KMS-11 (cell line): ENCODE measurements at regions not wholly inside any gene's neighbourhood (a gene's known extent, or its start where the extent isn't known, plus 50 kb on each side); places are given as distances from the start of the nearest gene placed in this dataset.

ENCODE experiments used
- H2AFZ ChIP-seq: fragments of 200-600 bp; sonication (generic); 2 replicates; pipeline ENCODE4 v1.6.1; 2016; ENCODE audit warnings: antibody characterized with exemption, mixed run types, low read depth
- H3K27ac ChIP-seq: fragments of 200-600 bp; sonication (generic); 2 replicates; pipeline ENCODE4 v1.6.1; 2016; ENCODE audit warnings: mild to moderate bottlenecking, mixed run types
- H3K27me3 ChIP-seq: fragments of 200-600 bp; sonication (generic); 2 replicates; pipeline ENCODE4 v1.6.1; 2017; ENCODE audit warnings: mild to moderate bottlenecking, low read depth, mixed run types, moderate library complexity; ENCODE audit not compliant: insufficient read depth
- H3K36me3 ChIP-seq: fragments of 200-600 bp; sonication (generic); 2 replicates; pipeline ENCODE4 v1.6.1; 2017; ENCODE audit warnings: mild to moderate bottlenecking, mixed run types; ENCODE audit not compliant: insufficient read depth
- H3K4me1 ChIP-seq: fragments of 200-600 bp; sonication (generic); 2 replicates; pipeline ENCODE4 v1.6.1; 2016; ENCODE audit warnings: mild to moderate bottlenecking, low read depth, mixed run types; ENCODE audit not compliant: poor library complexity, severe bottlenecking
- H3K4me2 ChIP-seq: fragments of 200-600 bp; sonication (generic); 2 replicates; pipeline ENCODE4 v1.7.0; 2016; ENCODE audit warnings: mild to moderate bottlenecking, mixed run types
- H3K4me3 ChIP-seq: fragments of 200-600 bp; sonication (generic); IDR thresholded peaks from 2 replicates; pipeline ENCODE4 v1.6.1; 2017; ENCODE audit warnings: low read depth, low read length, mixed read lengths; ENCODE audit not compliant: insufficient read depth
- H3K79me2 ChIP-seq: fragments of 200-600 bp; sonication (generic); 2 replicates; pipeline ENCODE4 v1.6.1; 2016; ENCODE audit warnings: low read depth, mixed run types; ENCODE audit not compliant: insufficient read depth
- H3K9ac ChIP-seq: fragments of 200-600 bp; sonication (generic); 2 replicates; pipeline ENCODE4 v1.6.1; 2016; ENCODE audit warnings: mild to moderate bottlenecking, mixed run types
- H4K20me1 ChIP-seq: fragments of 200-600 bp; sonication (generic); 2 replicates; pipeline ENCODE4 v1.6.1; 2016; ENCODE audit warnings: mild to moderate bottlenecking, mixed run types; ENCODE audit not compliant: insufficient read depth
- TF ChIP-seq, protein P1 (sequence below): fragments of 200-600 bp; sonication (generic); conservative IDR thresholded peaks from 2 replicates; pipeline ENCODE4 v1.6.1; 2017; ENCODE audit warnings: low read depth, mild to moderate bottlenecking, antibody characterized with exemption, low read length, moderate library complexity, mixed read lengths

DNA sequence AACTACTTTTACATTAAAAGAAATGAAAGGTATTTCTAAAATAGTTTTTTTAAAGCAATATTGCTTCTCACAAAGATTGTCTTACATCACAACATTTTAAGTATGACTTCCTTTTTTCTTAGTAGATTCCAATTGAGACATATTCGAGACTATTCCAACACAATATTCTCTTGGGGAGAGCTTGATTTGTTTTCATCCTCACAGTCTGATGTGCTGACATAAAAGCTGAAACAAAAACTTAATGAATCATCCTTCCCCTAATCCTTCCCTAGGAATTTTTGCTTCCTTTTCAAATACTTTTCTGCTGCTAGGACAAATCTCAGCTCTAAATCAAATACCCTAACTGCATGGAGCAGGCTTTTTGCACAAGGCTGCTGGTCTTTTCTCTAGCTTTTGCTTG, 245.8 kb upstream of the MAP3K1 start:
- Histone ChIP-seq H3K27ac (no peak overlapping the region), H2AFZ (no peak overlapping the region), H3K79me2 (no peaks in the 10 kb centered on the region), H3K27me3 (no peaks in the 10 kb centered on the region), H3K36me3 (no peaks in the 10 kb centered on the region), H3K4me1 (peaks cover 8% of the 10 kb centered on the region), H4K20me1 (no peaks in the 10 kb centered on the region), H3K4me2 (no peak overlapping the region), H3K9ac (no peak overlapping the region), H3K4me3 (no peak overlapping the region)
- TF ChIP-seq, protein P1, sequence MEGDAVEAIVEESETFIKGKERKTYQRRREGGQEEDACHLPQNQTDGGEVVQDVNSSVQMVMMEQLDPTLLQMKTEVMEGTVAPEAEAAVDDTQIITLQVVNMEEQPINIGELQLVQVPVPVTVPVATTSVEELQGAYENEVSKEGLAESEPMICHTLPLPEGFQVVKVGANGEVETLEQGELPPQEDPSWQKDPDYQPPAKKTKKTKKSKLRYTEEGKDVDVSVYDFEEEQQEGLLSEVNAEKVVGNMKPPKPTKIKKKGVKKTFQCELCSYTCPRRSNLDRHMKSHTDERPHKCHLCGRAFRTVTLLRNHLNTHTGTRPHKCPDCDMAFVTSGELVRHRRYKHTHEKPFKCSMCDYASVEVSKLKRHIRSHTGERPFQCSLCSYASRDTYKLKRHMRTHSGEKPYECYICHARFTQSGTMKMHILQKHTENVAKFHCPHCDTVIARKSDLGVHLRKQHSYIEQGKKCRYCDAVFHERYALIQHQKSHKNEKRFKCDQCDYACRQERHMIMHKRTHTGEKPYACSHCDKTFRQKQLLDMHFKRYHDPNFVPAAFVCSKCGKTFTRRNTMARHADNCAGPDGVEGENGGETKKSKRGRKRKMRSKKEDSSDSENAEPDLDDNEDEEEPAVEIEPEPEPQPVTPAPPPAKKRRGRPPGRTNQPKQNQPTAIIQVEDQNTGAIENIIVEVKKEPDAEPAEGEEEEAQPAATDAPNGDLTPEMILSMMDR, result no peak

DNA sequence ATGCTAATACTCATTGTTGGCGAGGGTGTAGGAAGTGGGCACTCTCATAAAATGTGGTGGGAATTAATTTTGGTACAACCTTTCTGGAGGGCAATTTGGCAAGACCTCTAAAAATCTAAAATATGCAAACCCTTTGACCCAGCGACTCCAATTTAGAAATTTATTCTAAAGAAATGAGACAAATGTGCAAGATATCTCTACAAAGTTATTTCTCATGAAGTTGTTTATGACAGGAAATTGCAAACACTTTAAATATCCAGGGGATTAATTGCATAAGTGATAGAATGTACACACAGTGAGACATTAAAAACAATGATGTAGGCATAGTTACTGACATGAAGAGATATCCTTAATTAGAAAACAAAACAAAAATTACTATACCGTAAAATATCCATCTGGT, 246.3 kb upstream of the MAP3K1 start:
- no peaks in the 10 kb centered on the region for H3K27me3 ChIP-seq
- H3K36me3 ChIP-seq, result no peaks in the 10 kb centered on the region
- no peak overlapping the region for H3K9ac ChIP-seq
- H2AFZ ChIP-seq, result no peak overlapping the region
- peaks cover 8% of the 10 kb centered on the region for H3K4me1 ChIP-seq
- H4K20me1 ChIP-seq, result no peaks in the 10 kb centered on the region
- H3K4me2 ChIP-seq, result no peak overlapping the region
- H3K4me3 ChIP-seq, result no peak overlapping the region
- H3K27ac ChIP-seq, result no peak overlapping the region
- TF ChIP-seq, protein P1, result no peak
- no peaks in the 10 kb centered on the region for H3K79me2 ChIP-seq

DNA sequence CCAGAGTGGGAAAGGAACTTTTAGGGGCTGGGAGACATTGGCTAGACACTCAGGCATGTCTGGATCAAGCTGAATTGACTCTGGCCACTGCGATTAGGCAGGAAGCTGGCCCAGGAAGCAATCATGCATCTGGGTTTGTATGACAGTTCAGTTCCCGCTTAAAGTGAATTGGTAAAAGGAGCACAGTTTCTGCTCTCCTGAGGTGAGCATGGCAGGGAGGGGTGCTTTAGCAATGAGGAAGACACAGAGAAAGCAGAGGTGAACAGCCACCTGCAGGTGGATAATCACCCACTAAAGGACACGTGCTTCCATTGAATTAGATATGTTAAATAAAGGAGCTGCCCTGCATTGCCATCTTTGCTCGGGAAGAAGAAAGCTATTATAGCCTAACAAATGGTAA, 248.1 kb upstream of the MAP3K1 start:
- no peak overlapping the region for H3K4me2 ChIP-seq
- H4K20me1 ChIP-seq, result no peaks in the 10 kb centered on the region
- no peak overlapping the region for H2AFZ ChIP-seq
- no peak overlapping the region for H3K9ac ChIP-seq
- H3K27me3 ChIP-seq, result no peaks in the 10 kb centered on the region
- no peaks in the 10 kb centered on the region for H3K36me3 ChIP-seq
- H3K79me2 ChIP-seq, result no peaks in the 10 kb centered on the region
- H3K4me3 ChIP-seq, result no peak overlapping the region
- H3K4me1 ChIP-seq, result peaks cover 8% of the 10 kb centered on the region
- H3K27ac ChIP-seq, result no peak overlapping the region
- TF ChIP-seq, protein P1, result no peak

DNA sequence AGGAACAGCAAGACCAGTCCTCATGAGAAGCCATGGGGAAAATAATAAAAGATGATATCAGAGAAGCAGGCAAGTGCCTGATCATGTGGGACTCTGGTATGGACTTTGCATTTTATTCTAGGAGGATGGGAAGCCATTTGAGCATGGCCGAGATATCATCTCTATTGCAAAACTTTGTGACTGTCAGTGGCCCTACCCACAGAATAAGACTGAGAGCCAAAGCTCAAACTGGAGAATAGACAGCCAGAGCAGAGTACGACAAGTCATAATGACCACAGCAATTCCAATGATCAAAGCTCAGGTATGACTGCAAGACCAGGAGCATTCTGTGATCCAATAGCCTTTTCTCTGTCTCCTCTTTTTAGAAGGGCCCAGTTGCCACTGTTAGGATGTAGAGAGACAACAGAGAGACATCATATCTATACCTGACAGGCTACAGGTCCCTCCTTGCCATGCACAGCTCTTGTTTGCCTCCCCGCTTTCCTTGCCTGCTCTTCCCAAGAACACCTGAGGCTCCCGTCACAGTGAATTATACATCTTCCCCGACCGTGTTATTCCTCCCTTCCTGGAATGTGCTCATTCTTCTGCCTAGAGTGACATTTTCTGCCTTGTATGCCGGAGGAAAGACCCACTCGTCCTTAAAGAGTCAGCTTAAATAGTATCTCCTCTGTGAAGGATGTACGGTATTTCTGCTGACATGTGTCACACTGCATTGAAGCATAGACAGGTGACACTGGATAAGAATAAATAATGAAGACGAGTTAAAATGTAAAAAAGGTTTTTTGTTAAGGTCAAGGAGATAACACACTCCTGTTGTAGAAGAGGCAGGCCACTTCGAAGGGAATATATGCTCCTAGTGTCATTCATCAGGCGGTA, 248.7 kb upstream of the MAP3K1 start:
- TF ChIP-seq, protein P1, result no peak
- no peaks in the 10 kb centered on the region for H3K27me3 ChIP-seq
- H3K4me1 ChIP-seq, result peaks cover 8% of the 10 kb centered on the region
- no peak overlapping the region for H3K4me3 ChIP-seq
- no peaks in the 10 kb centered on the region for H3K79me2 ChIP-seq
- H3K4me2 ChIP-seq, result no peak overlapping the region
- H2AFZ ChIP-seq, result no peak overlapping the region
- no peak overlapping the region for H3K27ac ChIP-seq
- H4K20me1 ChIP-seq, result no peaks in the 10 kb centered on the region
- H3K36me3 ChIP-seq, result no peaks in the 10 kb centered on the region
- no peak overlapping the region for H3K9ac ChIP-seq
